ENCODE measurements at regions not wholly inside any gene's neighbourhood (a gene's known extent, or its start where the extent isn't known, plus 50 kb on each side); places are given as distances from the start of the nearest gene placed in this dataset.

DNA sequence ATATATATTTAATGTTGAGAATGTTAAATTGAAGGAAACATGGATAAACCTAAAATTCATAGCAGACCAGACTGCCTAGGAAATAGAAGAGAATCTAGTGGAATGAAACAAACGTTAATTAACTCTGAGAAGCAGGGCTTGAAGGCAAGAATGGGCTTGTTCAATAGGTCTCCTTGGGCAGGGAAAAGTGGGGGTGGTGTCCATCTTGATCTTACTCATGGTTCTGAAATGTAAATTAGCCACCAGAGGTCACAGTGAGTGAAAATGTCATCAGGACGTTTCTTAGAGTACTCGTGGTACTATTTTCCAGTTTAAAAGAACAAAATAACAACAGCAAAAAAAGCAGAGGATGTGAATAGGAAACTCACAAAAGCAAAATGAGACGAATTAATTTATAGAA, 66.8 kb upstream of the BTBD3 start:
- Histone ChIP-seq H3K4me2 (no peak overlapping the region), H3K4me3 (no peak overlapping the region), H3K9ac (no peak overlapping the region), H2AFZ (replicated peaks) (no peak overlapping the region), H3K4me1 (peaks cover 5% of the 10 kb centered on the region), H3K27me3 (no peaks in the 10 kb centered on the region), H3K9me3 (ENCODE audit: low read depth) (no peaks in the 10 kb centered on the region), H3K36me3 (no peaks in the 10 kb centered on the region), H3F3A (ENCODE audit: low read depth) (no peaks in the 10 kb centered on the region), H3K79me2 (ENCODE audit: low read depth) (no peaks in the 10 kb centered on the region), H4K20me1 (ENCODE audit: low read depth) (no peaks in the 10 kb centered on the region), H3K27ac (no peak overlapping the region)
- TF ChIP-seq EZH2phosphoT487 (IDR thresholded peaks at IDR 0.05) (no peak), EZH2 (IDR thresholded peaks at IDR 0.05) (no peak)
- TF ChIP-seq, protein P1, sequence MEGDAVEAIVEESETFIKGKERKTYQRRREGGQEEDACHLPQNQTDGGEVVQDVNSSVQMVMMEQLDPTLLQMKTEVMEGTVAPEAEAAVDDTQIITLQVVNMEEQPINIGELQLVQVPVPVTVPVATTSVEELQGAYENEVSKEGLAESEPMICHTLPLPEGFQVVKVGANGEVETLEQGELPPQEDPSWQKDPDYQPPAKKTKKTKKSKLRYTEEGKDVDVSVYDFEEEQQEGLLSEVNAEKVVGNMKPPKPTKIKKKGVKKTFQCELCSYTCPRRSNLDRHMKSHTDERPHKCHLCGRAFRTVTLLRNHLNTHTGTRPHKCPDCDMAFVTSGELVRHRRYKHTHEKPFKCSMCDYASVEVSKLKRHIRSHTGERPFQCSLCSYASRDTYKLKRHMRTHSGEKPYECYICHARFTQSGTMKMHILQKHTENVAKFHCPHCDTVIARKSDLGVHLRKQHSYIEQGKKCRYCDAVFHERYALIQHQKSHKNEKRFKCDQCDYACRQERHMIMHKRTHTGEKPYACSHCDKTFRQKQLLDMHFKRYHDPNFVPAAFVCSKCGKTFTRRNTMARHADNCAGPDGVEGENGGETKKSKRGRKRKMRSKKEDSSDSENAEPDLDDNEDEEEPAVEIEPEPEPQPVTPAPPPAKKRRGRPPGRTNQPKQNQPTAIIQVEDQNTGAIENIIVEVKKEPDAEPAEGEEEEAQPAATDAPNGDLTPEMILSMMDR (IDR thresholded peaks at IDR 0.05): no peak
- no peaks in the 10 kb centered on the region for H3K27me3 Mint-ChIP-seq (ENCODE audit: insufficient read depth, low read depth)
- no peaks in the 10 kb centered on the region for H3K9me3 Mint-ChIP-seq
- H3K36me3 Mint-ChIP-seq: no peaks in the 10 kb centered on the region
- H3K4me3 Mint-ChIP-seq: no peak overlapping the region
- H3K27ac Mint-ChIP-seq: no peak overlapping the region
- peaks cover 7% of the 10 kb centered on the region for H3K4me1 Mint-ChIP-seq
- DNase-seq (ENCODE audit: low spot score): no peak

DNA sequence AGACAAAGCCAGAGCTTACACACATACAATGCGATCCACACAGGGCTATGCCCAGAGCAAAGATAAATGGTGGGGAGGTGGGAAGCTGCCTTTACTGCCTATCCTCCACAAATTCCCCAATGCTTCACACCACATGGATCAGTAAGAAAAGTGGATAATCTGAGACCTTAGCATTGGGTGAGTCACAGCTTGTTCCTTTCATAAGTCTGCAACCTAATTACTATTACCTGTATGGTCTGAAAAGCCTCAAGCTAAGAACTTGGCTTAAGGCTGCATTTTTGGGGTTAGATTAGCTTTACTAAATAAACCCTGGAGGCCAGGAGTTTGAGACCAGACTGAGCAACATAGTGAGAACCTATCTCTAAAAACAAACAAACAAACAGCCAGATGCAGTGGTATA, 66.0 kb upstream of the BTBD3 start:
- Histone ChIP-seq H3K9ac (no peak overlapping the region), H3K27me3 (no peaks in the 10 kb centered on the region), H3K9me3 (ENCODE audit: low read depth) (no peaks in the 10 kb centered on the region), H4K20me1 (ENCODE audit: low read depth) (no peaks in the 10 kb centered on the region), H3K27ac (no peak overlapping the region), H3K36me3 (no peaks in the 10 kb centered on the region), H3K79me2 (ENCODE audit: low read depth) (no peaks in the 10 kb centered on the region), H3F3A (ENCODE audit: low read depth) (no peaks in the 10 kb centered on the region), H3K4me1 (peaks cover 5% of the 10 kb centered on the region), H3K4me2 (no peak overlapping the region), H2AFZ (replicated peaks) (no peak overlapping the region), H3K4me3 (no peak overlapping the region)
- H3K27ac Mint-ChIP-seq: no peak overlapping the region
- DNase-seq (ENCODE audit: low spot score): no peak
- no peaks in the 10 kb centered on the region for H3K9me3 Mint-ChIP-seq
- peaks cover 7% of the 10 kb centered on the region for H3K4me1 Mint-ChIP-seq
- no peak overlapping the region for H3K4me3 Mint-ChIP-seq
- no peak for TF ChIP-seq EZH2phosphoT487 (IDR thresholded peaks at IDR 0.05)
- TF ChIP-seq EZH2 (IDR thresholded peaks at IDR 0.05): no peak
- H3K36me3 Mint-ChIP-seq: no peaks in the 10 kb centered on the region
- H3K27me3 Mint-ChIP-seq (ENCODE audit: insufficient read depth, low read depth): no peaks in the 10 kb centered on the region

DNA sequence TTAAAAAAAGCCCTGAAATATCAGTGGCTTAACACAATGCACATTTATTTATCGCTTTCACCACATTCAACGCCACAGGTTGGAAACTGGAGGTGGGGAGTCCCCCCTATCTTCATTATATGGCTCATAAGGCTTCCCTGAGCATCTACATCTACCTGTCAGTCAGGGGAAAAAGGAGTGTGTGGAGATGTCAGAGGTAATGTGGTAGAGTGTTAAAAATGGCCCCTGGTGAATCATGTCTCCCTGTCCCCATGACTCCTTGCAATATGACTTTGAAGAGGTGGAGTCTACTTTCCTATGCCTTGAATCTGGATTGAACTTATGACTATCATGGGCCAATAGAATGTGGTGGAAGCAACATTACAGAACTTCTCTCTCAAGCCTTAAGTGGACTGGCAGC, 65.5 kb upstream of the BTBD3 start:
- H3K27me3 ChIP-seq: no peaks in the 10 kb centered on the region
- H3K9me3 Mint-ChIP-seq: no peaks in the 10 kb centered on the region
- no peaks in the 10 kb centered on the region for H3K27me3 Mint-ChIP-seq (ENCODE audit: insufficient read depth, low read depth)
- H3K36me3 Mint-ChIP-seq: no peaks in the 10 kb centered on the region
- no peak overlapping the region for H3K4me3 Mint-ChIP-seq
- H3K27ac ChIP-seq: no peak overlapping the region
- TF ChIP-seq, protein P1 (IDR thresholded peaks at IDR 0.05): no peak
- TF ChIP-seq EZH2 (IDR thresholded peaks at IDR 0.05) (no peak), EZH2phosphoT487 (IDR thresholded peaks at IDR 0.05) (no peak)
- no peaks in the 10 kb centered on the region for H3K36me3 ChIP-seq
- H3K27ac Mint-ChIP-seq: no peak overlapping the region
- H3K4me1 ChIP-seq: peaks cover 5% of the 10 kb centered on the region
- H3K9me3 ChIP-seq (ENCODE audit: low read depth): no peaks in the 10 kb centered on the region
- no peak overlapping the region for H2AFZ ChIP-seq (replicated peaks)
- H3K4me1 Mint-ChIP-seq: peaks cover 7% of the 10 kb centered on the region
- no peaks in the 10 kb centered on the region for H3F3A ChIP-seq (ENCODE audit: low read depth)
- no peaks in the 10 kb centered on the region for H4K20me1 ChIP-seq (ENCODE audit: low read depth)
- H3K9ac ChIP-seq: no peak overlapping the region
- H3K79me2 ChIP-seq (ENCODE audit: low read depth): no peaks in the 10 kb centered on the region
- no peak for DNase-seq (ENCODE audit: low spot score)
- no peak overlapping the region for H3K4me2 ChIP-seq
- no peak overlapping the region for H3K4me3 ChIP-seq

DNA sequence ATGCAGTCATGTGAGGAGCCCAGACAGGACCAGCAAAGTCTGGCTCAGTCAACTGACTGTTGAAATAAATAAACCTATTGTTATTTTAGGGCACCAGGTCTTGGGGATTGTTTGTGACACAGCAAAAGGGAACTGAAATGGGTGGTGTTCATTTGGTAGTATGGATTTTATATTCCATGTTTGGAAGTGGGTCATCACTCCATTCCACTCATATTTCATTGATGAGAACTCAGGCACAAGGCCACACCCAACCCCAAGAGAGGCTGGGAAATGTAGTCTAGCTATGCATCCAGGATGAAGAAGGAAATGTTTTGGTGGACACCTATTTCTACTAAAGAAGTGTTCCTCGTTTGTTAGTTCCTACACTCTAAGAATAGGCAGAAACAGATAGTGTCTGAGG, 64.9 kb upstream of the BTBD3 start:
- H3K27me3 ChIP-seq: no peaks in the 10 kb centered on the region
- no peak overlapping the region for H3K4me2 ChIP-seq
- no peaks in the 10 kb centered on the region for H4K20me1 ChIP-seq (ENCODE audit: low read depth)
- Mint-ChIP-seq H3K9me3 (no peaks in the 10 kb centered on the region), H3K27me3 (ENCODE audit: insufficient read depth, low read depth) (no peaks in the 10 kb centered on the region), H3K4me3 (no peak overlapping the region), H3K36me3 (no peaks in the 10 kb centered on the region), H3K4me1 (peaks cover 7% of the 10 kb centered on the region), H3K27ac (no peak overlapping the region)
- no peak overlapping the region for H2AFZ ChIP-seq (replicated peaks)
- H3K9me3 ChIP-seq (ENCODE audit: low read depth): no peaks in the 10 kb centered on the region
- H3F3A ChIP-seq (ENCODE audit: low read depth): no peaks in the 10 kb centered on the region
- H3K36me3 ChIP-seq: no peaks in the 10 kb centered on the region
- H3K4me3 ChIP-seq: no peak overlapping the region
- peaks cover 5% of the 10 kb centered on the region for H3K4me1 ChIP-seq
- H3K9ac ChIP-seq: no peak overlapping the region
- DNase-seq (ENCODE audit: low spot score): no peak
- no peaks in the 10 kb centered on the region for H3K79me2 ChIP-seq (ENCODE audit: low read depth)
- no peak overlapping the region for H3K27ac ChIP-seq
- TF ChIP-seq EZH2 (IDR thresholded peaks at IDR 0.05) (no peak), EZH2phosphoT487 (IDR thresholded peaks at IDR 0.05) (no peak)
- TF ChIP-seq, protein P1 (IDR thresholded peaks at IDR 0.05): no peak
